ACC112 (cell line): ENCODE measurements at regions not wholly inside any gene's neighbourhood (a gene's known extent, or its start where the extent isn't known, plus 50 kb on each side); places are given as distances from the start of the nearest gene placed in this dataset.
A peak's percentile ranks its signal among the peaks of the same experiment; 100 is the strongest.
"Not testable (repeated sequence)": the region's sequence is repeated elsewhere in the genome, so short reads cannot be mapped to it uniquely, and the experiment has no call there.

ENCODE experiments used
- H2AFZ ChIP-seq: fragments of 200-600 bp; sonication (generic); one replicate; pipeline ENCODE4 v1.6.0; 2017; ENCODE audit warnings: antibody characterized with exemption, low read length; ENCODE audit not compliant: unreplicated experiment
- H3K27ac ChIP-seq: fragments of 200-600 bp; sonication (generic); 2 replicates; pipeline ENCODE4 v1.5.1; 2014; ENCODE audit warnings: low read depth, mild to moderate bottlenecking, antibody characterized with exemption, low read length, moderate library complexity
- H3K27me3 ChIP-seq: fragments of 200-600 bp; sonication (generic); 2 replicates; pipeline ENCODE4 v1.6.1; 2014; ENCODE audit warnings: mild to moderate bottlenecking, antibody characterized with exemption, low read length, moderate library complexity, mixed read lengths; ENCODE audit not compliant: insufficient read depth
- H3K36me3 ChIP-seq: fragments of 200-600 bp; sonication (generic); 2 replicates; pipeline ENCODE4 v1.6.1; 2016; ENCODE audit warnings: mild to moderate bottlenecking, antibody characterized with exemption, low read length, moderate library complexity, mixed read lengths; ENCODE audit not compliant: insufficient read depth
- H3K4me1 ChIP-seq: fragments of 200-600 bp; sonication (generic); one replicate; pipeline ENCODE4 v1.6.1; 2016; ENCODE audit warnings: low read length, mixed read lengths; ENCODE audit not compliant: insufficient read depth, unreplicated experiment, control insufficient read depth
- H3K4me3 ChIP-seq: fragments of 200-600 bp; sonication (generic); 2 replicates; pipeline ENCODE4 v1.5.1; 2014; ENCODE audit warnings: mild to moderate bottlenecking, low read depth, low read length
- H3K79me2 ChIP-seq: fragments of 200-600 bp; sonication (generic); one replicate; pipeline ENCODE4 v1.6.0; 2016; ENCODE audit warnings: low read length; ENCODE audit not compliant: control insufficient read depth, unreplicated experiment, insufficient read depth

- not testable (repeated sequence) for H3K36me3 ChIP-seq, H3K4me3 ChIP-seq, H3K79me2 ChIP-seq, H3K27me3 ChIP-seq, H3K27ac ChIP-seq, H3K4me1 ChIP-seq, H2AFZ ChIP-seq
Measured at GRCh38 chr13:21263909-21264308, 87.5 kb downstream of the MRPL57 start.

- H3K27me3 ChIP-seq, H3K27ac ChIP-seq, H2AFZ ChIP-seq, H3K4me3 ChIP-seq, H3K4me1 ChIP-seq, H3K36me3 ChIP-seq, H3K79me2 ChIP-seq: not testable (repeated sequence)
Measured at GRCh38 chr13:21268485-21268884, 92.0 kb downstream of the MRPL57 start.

GRCh38 chr13:21272439-21272838 is 96.0 kb downstream of the MRPL57 start:
- H3K4me1 ChIP-seq, H3K27me3 ChIP-seq, H3K27ac ChIP-seq, H2AFZ ChIP-seq, H3K79me2 ChIP-seq, H3K36me3 ChIP-seq, H3K4me3 ChIP-seq: not testable (repeated sequence)

- not testable (repeated sequence) for H3K27me3 ChIP-seq
Measured at GRCh38 chr13:21274457-21274856, 98.0 kb downstream of the MRPL57 start.

GRCh38 chr13:21282065-21282464 is 105.6 kb downstream of the MRPL57 start:
- peaks cover 29% of the 10 kb centered on the region for H3K27me3 ChIP-seq

More at GRCh38 chr13:21274457-21274856, 98.0 kb downstream of the MRPL57 start:
- H3K79me2 ChIP-seq, H3K4me1 ChIP-seq, H3K27ac ChIP-seq, H2AFZ ChIP-seq, H3K4me3 ChIP-seq, H3K36me3 ChIP-seq: not testable (repeated sequence)

GRCh38 chr13:21287331-21287907 is 111.0 kb downstream of the MRPL57 start:
- Histone ChIP-seq H3K36me3 (no peaks in the 10 kb centered on the region), H3K27me3 (peaks cover 29% of the 10 kb centered on the region), H2AFZ (no peak overlapping the region), H3K4me3 (no peak overlapping the region), H3K79me2 (no peaks in the 10 kb centered on the region), H3K4me1 (no peaks in the 10 kb centered on the region), H3K27ac (no peak overlapping the region)

More at GRCh38 chr13:21282065-21282464, 105.6 kb downstream of the MRPL57 start:
- H3K79me2 ChIP-seq, result no peaks in the 10 kb centered on the region
- H3K36me3 ChIP-seq, result no peaks in the 10 kb centered on the region
- H3K27ac ChIP-seq, result no peak overlapping the region
- H3K4me1 ChIP-seq, result no peaks in the 10 kb centered on the region
- no peak overlapping the region for H2AFZ ChIP-seq
- H3K4me3 ChIP-seq, result no peak overlapping the region

DNA sequence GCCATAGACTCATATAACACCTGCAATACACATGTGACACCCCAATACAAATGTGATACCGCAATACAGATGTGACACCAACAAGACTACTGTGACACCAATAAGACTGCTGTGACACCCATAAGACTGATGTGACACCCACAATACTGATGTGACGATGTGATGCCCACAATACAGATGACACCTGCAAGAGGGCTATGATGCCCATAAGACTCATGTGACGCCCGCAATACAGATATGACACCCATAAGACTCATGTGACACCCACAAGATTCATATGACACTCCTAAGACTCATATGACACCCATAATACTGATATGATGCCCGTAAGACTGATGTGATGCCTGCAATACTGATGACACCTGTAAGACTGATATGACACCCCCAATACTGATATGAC is 113.0 kb downstream of the MRPL57 start:
- Histone ChIP-seq H3K27ac (no peak overlapping the region), H3K79me2 (no peaks in the 10 kb centered on the region), H3K4me1 (no peaks in the 10 kb centered on the region), H2AFZ (no peak overlapping the region), H3K4me3 (no peak overlapping the region), H3K27me3 (peaks cover 11% of the 10 kb centered on the region), H3K36me3 (no peaks in the 10 kb centered on the region)

GRCh38 chr13:21290442-21291002 is 114.1 kb downstream of the MRPL57 start:
- H3K4me1 ChIP-seq, H2AFZ ChIP-seq, H3K79me2 ChIP-seq, H3K27me3 ChIP-seq, H3K36me3 ChIP-seq, H3K27ac ChIP-seq, H3K4me3 ChIP-seq: not testable (repeated sequence)

- no peaks in the 10 kb centered on the region for H3K4me1 ChIP-seq
- no peaks in the 10 kb centered on the region for H3K27me3 ChIP-seq
- no peak overlapping the region for H3K27ac ChIP-seq
- no peak overlapping the region for H2AFZ ChIP-seq
- H3K36me3 ChIP-seq, result no peaks in the 10 kb centered on the region
- H3K79me2 ChIP-seq, result no peaks in the 10 kb centered on the region
- no peak overlapping the region for H3K4me3 ChIP-seq
Measured at GRCh38 chr13:21291840-21292239, 115.4 kb downstream of the MRPL57 start.

DNA sequence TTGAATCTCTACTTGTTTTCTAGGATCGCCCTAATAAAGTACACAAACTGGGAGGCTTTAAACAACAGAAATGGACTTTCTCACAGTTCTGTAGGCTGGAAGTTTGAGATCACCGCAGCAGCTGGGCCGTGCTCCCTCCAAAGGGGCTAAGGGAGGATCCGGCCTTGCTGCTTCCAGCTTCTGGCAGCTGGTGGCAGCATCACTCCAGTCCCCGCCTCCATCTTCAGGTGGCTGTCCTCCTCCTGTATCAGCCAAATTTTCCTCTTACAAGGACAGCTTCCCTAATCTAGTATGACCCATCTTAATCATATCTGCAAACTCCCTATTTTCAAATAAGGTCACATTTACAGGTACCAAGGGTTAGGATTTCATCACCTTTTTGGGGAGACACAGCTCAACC is 120.5 kb downstream of the MRPL57 start:
- not testable (repeated sequence) for H3K36me3 ChIP-seq, H3K4me1 ChIP-seq, H3K4me3 ChIP-seq, H3K27ac ChIP-seq, H3K27me3 ChIP-seq
- Histone ChIP-seq H3K79me2 (peaks cover 16% of the 10 kb centered on the region), H2AFZ (peak overlapping the region; percentile 66)

DNA sequence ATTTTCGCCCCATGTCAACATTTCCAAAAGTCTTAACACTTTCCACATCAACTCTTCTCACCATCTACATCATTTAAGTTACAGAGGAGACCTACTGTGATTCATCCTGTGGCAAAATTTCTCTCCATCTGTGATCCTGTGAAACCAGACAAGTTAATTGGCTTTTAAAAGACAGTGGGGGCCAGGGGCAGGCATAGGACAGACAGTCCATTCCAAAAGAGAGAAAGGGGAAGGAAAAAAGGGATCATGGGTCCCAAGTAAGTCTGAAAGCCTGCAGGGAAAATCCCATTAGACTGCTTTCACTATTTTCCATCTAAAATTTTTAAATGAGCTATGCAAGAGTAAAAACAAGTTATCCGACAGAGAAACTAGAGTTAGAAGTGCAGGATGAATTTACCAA is 121.0 kb downstream of the MRPL57 start:
- Histone ChIP-seq H3K27me3 (no peaks in the 10 kb centered on the region), H3K79me2 (peaks cover 16% of the 10 kb centered on the region), H3K4me1 (peaks cover 7% of the 10 kb centered on the region), H3K36me3 (no peaks in the 10 kb centered on the region), H3K27ac (peak overlapping the region; percentile 18), H2AFZ (peak overlapping the region; percentile 66), H3K4me3 (peak overlapping the region; percentile 98)
